ENCODE measurements at regions not wholly inside any gene's neighbourhood (a gene's known extent, or its start where the extent isn't known, plus 50 kb on each side); places are given as distances from the start of the nearest gene placed in this dataset.

- TF ChIP-seq, protein P1, sequence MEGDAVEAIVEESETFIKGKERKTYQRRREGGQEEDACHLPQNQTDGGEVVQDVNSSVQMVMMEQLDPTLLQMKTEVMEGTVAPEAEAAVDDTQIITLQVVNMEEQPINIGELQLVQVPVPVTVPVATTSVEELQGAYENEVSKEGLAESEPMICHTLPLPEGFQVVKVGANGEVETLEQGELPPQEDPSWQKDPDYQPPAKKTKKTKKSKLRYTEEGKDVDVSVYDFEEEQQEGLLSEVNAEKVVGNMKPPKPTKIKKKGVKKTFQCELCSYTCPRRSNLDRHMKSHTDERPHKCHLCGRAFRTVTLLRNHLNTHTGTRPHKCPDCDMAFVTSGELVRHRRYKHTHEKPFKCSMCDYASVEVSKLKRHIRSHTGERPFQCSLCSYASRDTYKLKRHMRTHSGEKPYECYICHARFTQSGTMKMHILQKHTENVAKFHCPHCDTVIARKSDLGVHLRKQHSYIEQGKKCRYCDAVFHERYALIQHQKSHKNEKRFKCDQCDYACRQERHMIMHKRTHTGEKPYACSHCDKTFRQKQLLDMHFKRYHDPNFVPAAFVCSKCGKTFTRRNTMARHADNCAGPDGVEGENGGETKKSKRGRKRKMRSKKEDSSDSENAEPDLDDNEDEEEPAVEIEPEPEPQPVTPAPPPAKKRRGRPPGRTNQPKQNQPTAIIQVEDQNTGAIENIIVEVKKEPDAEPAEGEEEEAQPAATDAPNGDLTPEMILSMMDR (IDR thresholded peaks at IDR 0.05; ENCODE audit: control insufficient read depth, insufficient read depth, low read depth, low read length, missing control alignments) = no peak
- H3K4me3 ChIP-seq (ENCODE audit: control insufficient read depth, low read depth, low read length) = no peak overlapping the region
- no peak for DNase-seq (ENCODE audit: low read depth)
Observed at GRCh38 chr2:36178384-36178783, 177.2 kb upstream of the CRIM1 start.

- no peak for DNase-seq (ENCODE audit: low read depth)
- no peak overlapping the region for H3K4me3 ChIP-seq (ENCODE audit: control insufficient read depth, low read depth, low read length)
- TF ChIP-seq, protein P1 (IDR thresholded peaks at IDR 0.05; ENCODE audit: control insufficient read depth, insufficient read depth, low read depth, low read length, missing control alignments) = no peak
Observed at GRCh38 chr2:36177282-36177681, 178.3 kb upstream of the CRIM1 start.

- TF ChIP-seq, protein P1 (IDR thresholded peaks at IDR 0.05; ENCODE audit: control insufficient read depth, insufficient read depth, low read depth, low read length, missing control alignments) = no peak
- DNase-seq (ENCODE audit: low read depth) = no peak
- H3K4me3 ChIP-seq (ENCODE audit: control insufficient read depth, low read depth, low read length) = no peak overlapping the region
Observed at GRCh38 chr2:36174920-36175319, 180.7 kb upstream of the CRIM1 start.

- no peak overlapping the region for H3K4me3 ChIP-seq (ENCODE audit: control insufficient read depth, low read depth, low read length)
- no peak for DNase-seq (ENCODE audit: low read depth)
- TF ChIP-seq, protein P1 (IDR thresholded peaks at IDR 0.05; ENCODE audit: control insufficient read depth, insufficient read depth, low read depth, low read length, missing control alignments) = no peak
Observed at GRCh38 chr2:36173760-36174404, 181.7 kb upstream of the CRIM1 start.

GRCh38 chr2:36172824-36173223 is 182.8 kb upstream of the CRIM1 start:
- no peak overlapping the region for H3K4me3 ChIP-seq (ENCODE audit: control insufficient read depth, low read depth, low read length)
- no peak for DNase-seq (ENCODE audit: low read depth)
- TF ChIP-seq, protein P1 (IDR thresholded peaks at IDR 0.05; ENCODE audit: control insufficient read depth, insufficient read depth, low read depth, low read length, missing control alignments) = no peak

- TF ChIP-seq, protein P1 (IDR thresholded peaks at IDR 0.05; ENCODE audit: control insufficient read depth, insufficient read depth, low read depth, low read length, missing control alignments) = no peak
- DNase-seq (ENCODE audit: low read depth) = no peak
- no peak overlapping the region for H3K4me3 ChIP-seq (ENCODE audit: control insufficient read depth, low read depth, low read length)
Observed at GRCh38 chr2:36170805-36171204, 184.8 kb upstream of the CRIM1 start.
